ENCODE measurements at regions not wholly inside any gene's neighbourhood (a gene's known extent, or its start where the extent isn't known, plus 50 kb on each side); places are given as distances from the start of the nearest gene placed in this dataset.

DNA sequence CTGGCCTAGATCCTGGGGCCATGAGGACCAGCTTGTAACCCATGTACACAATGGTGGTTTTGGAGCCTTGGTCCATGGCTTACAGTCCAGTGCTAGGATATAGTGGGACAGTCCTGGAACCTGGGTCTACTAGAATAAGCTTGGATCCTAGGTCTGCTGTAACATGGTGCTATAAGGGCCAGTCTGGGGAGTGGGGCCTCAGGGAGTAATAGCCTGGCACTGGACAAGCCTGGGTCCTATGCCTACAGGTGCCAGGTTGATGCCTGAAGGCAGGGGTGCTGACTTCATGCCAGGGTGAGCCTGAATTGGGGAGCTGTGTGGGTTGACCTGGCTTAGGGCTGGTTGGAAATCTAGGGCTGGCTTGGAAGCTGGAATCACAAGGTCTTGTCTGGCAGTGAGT, 756.3 kb upstream of the ADGRL3 start:
- TF ChIP-seq, protein P1, sequence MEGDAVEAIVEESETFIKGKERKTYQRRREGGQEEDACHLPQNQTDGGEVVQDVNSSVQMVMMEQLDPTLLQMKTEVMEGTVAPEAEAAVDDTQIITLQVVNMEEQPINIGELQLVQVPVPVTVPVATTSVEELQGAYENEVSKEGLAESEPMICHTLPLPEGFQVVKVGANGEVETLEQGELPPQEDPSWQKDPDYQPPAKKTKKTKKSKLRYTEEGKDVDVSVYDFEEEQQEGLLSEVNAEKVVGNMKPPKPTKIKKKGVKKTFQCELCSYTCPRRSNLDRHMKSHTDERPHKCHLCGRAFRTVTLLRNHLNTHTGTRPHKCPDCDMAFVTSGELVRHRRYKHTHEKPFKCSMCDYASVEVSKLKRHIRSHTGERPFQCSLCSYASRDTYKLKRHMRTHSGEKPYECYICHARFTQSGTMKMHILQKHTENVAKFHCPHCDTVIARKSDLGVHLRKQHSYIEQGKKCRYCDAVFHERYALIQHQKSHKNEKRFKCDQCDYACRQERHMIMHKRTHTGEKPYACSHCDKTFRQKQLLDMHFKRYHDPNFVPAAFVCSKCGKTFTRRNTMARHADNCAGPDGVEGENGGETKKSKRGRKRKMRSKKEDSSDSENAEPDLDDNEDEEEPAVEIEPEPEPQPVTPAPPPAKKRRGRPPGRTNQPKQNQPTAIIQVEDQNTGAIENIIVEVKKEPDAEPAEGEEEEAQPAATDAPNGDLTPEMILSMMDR (conservative IDR thresholded peaks at IDR 0.05; ENCODE audit: low read length), result no peak
- TF ChIP-seq EZH2phosphoT487 (IDR thresholded peaks at IDR 0.05; ENCODE audit: borderline replicate concordance), result no peak
- no peak overlapping the region for H3K4me3 ChIP-seq (ENCODE audit: low read length, poor library complexity, severe bottlenecking)
- H3K9ac ChIP-seq (ENCODE audit: low read depth, low read length, poor library complexity, severe bottlenecking), result no peak overlapping the region
- no peaks in the 10 kb centered on the region for H4K20me1 ChIP-seq (ENCODE audit: insufficient read depth, low read length, poor library complexity, severe bottlenecking)
- H3K9me2 ChIP-seq (replicated peaks; ENCODE audit: low read depth, low read length), result no peaks in the 10 kb centered on the region
- H2AFZ ChIP-seq (ENCODE audit: low read length), result no peak overlapping the region
- no peaks in the 10 kb centered on the region for H3F3A ChIP-seq (ENCODE audit: low read depth)
- H3K27me3 ChIP-seq (ENCODE audit: insufficient read depth, low read length, poor library complexity, severe bottlenecking), result no peaks in the 10 kb centered on the region
- H3K79me2 ChIP-seq (ENCODE audit: insufficient read depth, low read length), result no peaks in the 10 kb centered on the region
- no peaks in the 10 kb centered on the region for H3K4me1 ChIP-seq (ENCODE audit: insufficient read depth, low read length, poor library complexity, severe bottlenecking)
- H3K36me3 ChIP-seq (ENCODE audit: insufficient read depth, low read length), result no peaks in the 10 kb centered on the region
- no peak overlapping the region for H3K4me2 ChIP-seq (ENCODE audit: low read depth, low read length, poor library complexity, severe bottlenecking)
- no peaks in the 10 kb centered on the region; the same call in 1 of the 2 replicates for H3K9me3 ChIP-seq (ENCODE audit: insufficient read depth, low read depth, low read length)

DNA sequence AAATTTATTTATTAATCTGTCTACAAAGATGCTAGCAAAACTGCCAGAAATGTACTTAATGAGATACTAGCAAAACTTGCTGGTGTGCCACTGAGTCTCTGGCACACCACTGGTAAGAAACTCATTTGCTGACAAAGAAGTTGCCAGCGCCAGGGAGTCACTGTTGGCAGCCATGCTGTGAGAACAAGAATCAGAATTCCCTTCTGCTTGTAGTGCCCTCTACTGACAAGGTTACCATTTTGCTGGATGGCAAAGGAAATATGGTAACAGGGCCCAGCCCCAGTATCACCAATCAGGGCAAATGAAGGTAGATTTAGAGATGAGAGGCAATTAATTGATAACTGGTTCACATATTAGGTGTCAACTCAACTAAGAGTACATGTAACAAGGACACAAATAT, 750.1 kb upstream of the ADGRL3 start:
- H3K79me2 ChIP-seq (ENCODE audit: insufficient read depth, low read length), result no peaks in the 10 kb centered on the region
- H3K4me2 ChIP-seq (ENCODE audit: low read depth, low read length, poor library complexity, severe bottlenecking), result no peak overlapping the region
- H3K27me3 ChIP-seq (ENCODE audit: insufficient read depth, low read length, poor library complexity, severe bottlenecking), result no peaks in the 10 kb centered on the region
- TF ChIP-seq, protein P1 (conservative IDR thresholded peaks at IDR 0.05; ENCODE audit: low read length), result no peak
- TF ChIP-seq EZH2phosphoT487 (IDR thresholded peaks at IDR 0.05; ENCODE audit: borderline replicate concordance), result no peak
- no peak overlapping the region for H3K9ac ChIP-seq (ENCODE audit: low read depth, low read length, poor library complexity, severe bottlenecking)
- H3K9me3 ChIP-seq (ENCODE audit: insufficient read depth, low read depth, low read length), result no peaks in the 10 kb centered on the region
- H3K4me1 ChIP-seq (ENCODE audit: insufficient read depth, low read length, poor library complexity, severe bottlenecking), result no peaks in the 10 kb centered on the region
- H3K4me3 ChIP-seq (ENCODE audit: low read length, poor library complexity, severe bottlenecking), result no peak overlapping the region
- H4K20me1 ChIP-seq (ENCODE audit: insufficient read depth, low read length, poor library complexity, severe bottlenecking), result no peaks in the 10 kb centered on the region
- no peaks in the 10 kb centered on the region for H3K9me2 ChIP-seq (replicated peaks; ENCODE audit: low read depth, low read length)
- H2AFZ ChIP-seq (ENCODE audit: low read length), result no peak overlapping the region
- H3K36me3 ChIP-seq (ENCODE audit: insufficient read depth, low read length), result no peaks in the 10 kb centered on the region
- H3F3A ChIP-seq (ENCODE audit: low read depth), result no peaks in the 10 kb centered on the region

DNA sequence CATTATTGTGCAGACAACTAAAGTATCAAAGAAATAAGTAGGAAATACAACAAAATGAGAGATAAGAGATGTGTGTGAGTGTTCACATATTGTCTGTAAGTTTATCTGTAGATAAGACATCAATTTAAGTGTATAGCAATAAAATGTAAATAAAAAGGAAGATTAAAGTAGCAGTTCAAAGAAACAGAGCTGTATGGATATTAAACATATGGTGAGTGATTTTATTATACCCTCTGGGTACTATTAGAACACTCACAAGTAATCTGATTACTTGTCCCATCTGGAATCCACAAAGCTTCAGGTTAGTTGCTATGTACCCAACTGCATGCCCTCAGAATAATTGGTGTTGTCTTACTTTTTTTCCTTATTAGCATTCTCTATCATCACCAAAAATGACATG, 747.9 kb upstream of the ADGRL3 start:
- Histone ChIP-seq H3K79me2 (ENCODE audit: insufficient read depth, low read length) (no peaks in the 10 kb centered on the region), H3K9me3 (ENCODE audit: insufficient read depth, low read depth, low read length) (no peaks in the 10 kb centered on the region), H3K27me3 (ENCODE audit: insufficient read depth, low read length, poor library complexity, severe bottlenecking) (no peaks in the 10 kb centered on the region), H3K9ac (ENCODE audit: low read depth, low read length, poor library complexity, severe bottlenecking) (no peak overlapping the region), H4K20me1 (ENCODE audit: insufficient read depth, low read length, poor library complexity, severe bottlenecking) (no peaks in the 10 kb centered on the region), H3K4me1 (ENCODE audit: insufficient read depth, low read length, poor library complexity, severe bottlenecking) (no peaks in the 10 kb centered on the region), H3K9me2 (replicated peaks; ENCODE audit: low read depth, low read length) (no peaks in the 10 kb centered on the region), H2AFZ (ENCODE audit: low read length) (no peak overlapping the region), H3K4me2 (ENCODE audit: low read depth, low read length, poor library complexity, severe bottlenecking) (no peak overlapping the region), H3K36me3 (ENCODE audit: insufficient read depth, low read length) (no peaks in the 10 kb centered on the region), H3F3A (ENCODE audit: low read depth) (no peaks in the 10 kb centered on the region), H3K4me3 (ENCODE audit: low read length, poor library complexity, severe bottlenecking) (no peak overlapping the region)
- TF ChIP-seq EZH2phosphoT487 (IDR thresholded peaks at IDR 0.05; ENCODE audit: borderline replicate concordance), result no peak
- TF ChIP-seq, protein P1 (conservative IDR thresholded peaks at IDR 0.05; ENCODE audit: low read length), result no peak
